Upper lobe of left lung (tissue), 6 donors: ENCODE measurements at regions not wholly inside any gene's neighbourhood (a gene's known extent, or its start where the extent isn't known, plus 50 kb on each side); places are given as distances from the start of the nearest gene placed in this dataset.

Experiments used
- ATAC-seq, 2 donors: fragments of 200-7000 bp; cut with Tn5 transposase; one replicate each; pipeline ENCODE4 v1.9.1; 2022; ENCODE audit warnings: mild to moderate bottlenecking in 2 of 2, moderate library complexity in 2 of 2; ENCODE audit not compliant: low FRiP score in 2 of 2
- DNase-seq, 2 donors: peaks; one replicate each; pipeline ENCODE4 v3.0.0-alpha.2; 2019 to 2020
- H3K27ac ChIP-seq, 4 donors: fragments of 200-600 bp; sonication (generic); one replicate each; pipeline ENCODE4 v1.5.1; 2016 to 2019
- H3K27me3 ChIP-seq, 4 donors: fragments of 200-600 bp; sonication (generic); one replicate each; pipeline ENCODE4 v1.5.1; 2017 to 2019
- H3K36me3 ChIP-seq, 4 donors: fragments of 200-600 bp; sonication (generic); one replicate each; pipeline ENCODE4 v1.5.1; 2016 to 2019
- H3K4me1 ChIP-seq, 4 donors: fragments of 200-600 bp; sonication (generic); one replicate each; pipeline ENCODE4 v1.5.1; 2018 to 2019
- H3K4me3 ChIP-seq, 4 donors: fragments of 200-600 bp; sonication (generic); one replicate each; pipeline ENCODE4 v1.5.1; 2017 to 2019; ENCODE audit warnings: mild to moderate bottlenecking in 2 of 4, moderate library complexity in 1 of 4
- H3K9me3 ChIP-seq, 4 donors: fragments of 200-600 bp; sonication (generic); one replicate each; pipeline ENCODE4 v1.5.1; 2018 to 2019
- EP300 ChIP-seq, 4 donors: sonication (generic); formaldehyde crosslinking; IDR thresholded peaks; one replicate each; pipeline ENCODE4 v1.5.1; 2017; ENCODE audit warnings: antibody characterized with exemption in 4 of 4, control low read depth in 2 of 4
- POLR2A ChIP-seq, 4 donors: fragments of 450-650 bp; IDR thresholded peaks; one replicate each; pipeline ENCODE4 v1.5.1; 2016 to 2017; ENCODE audit warnings: antibody characterized with exemption in 4 of 4, mild to moderate bottlenecking in 2 of 4
- POLR2AphosphoS5 ChIP-seq, 2 donors: sonication (generic); formaldehyde crosslinking; IDR thresholded peaks; one replicate each; pipeline ENCODE4 v1.5.1; 2017; ENCODE audit warnings: antibody characterized with exemption in 2 of 2
- WGBS, 2 donors: methylation state at CpG; one replicate each; pipeline ENCODE4 v1.1.5; 2017 to 2018; 5-methylcytosine and 5-hydroxymethylcytosine counted together
- TF ChIP-seq, protein P1 (sequence below), 6 experiments: fragments of 450-650 bp in 4 of 6; fragments of 200-600 bp in 2 of 6; sonication (generic) in 2 of 6; IDR thresholded peaks; one replicate each; pipeline ENCODE4 v1.5.1; 2016 to 2019; ENCODE audit warnings: antibody characterized with exemption in 6 of 6
- donor health status: DM: no; HTN: no; CAD: no; lungs with moderate emphysema.
- donor health status: DM: no; HTN: yes; CAD: no; lungs with severe emphysema.

GRCh38 chr16:7861891-7862582, 529.4 kb downstream of the RBFOX1 start:
- no peaks in the 10 kb centered on the region for H3K4me1 ChIP-seq
- DNase-seq (no peak), ATAC-seq (no peak)
- H3K27ac ChIP-seq, result no peak overlapping the region
- 74 to 75% methylated on average over 3 of the region's 3 CpGs for WGBS, 2 donors
- H3K27me3 ChIP-seq, result no peaks in the 10 kb centered on the region
- H3K4me3 ChIP-seq, result no peak overlapping the region
- no peaks in the 10 kb centered on the region for H3K36me3 ChIP-seq
- H3K9me3 ChIP-seq, result no peaks in the 10 kb centered on the region
- TF ChIP-seq EP300 (IDR thresholded peaks at IDR 0.05) (no peak), POLR2A (IDR thresholded peaks at IDR 0.05) (no peak), POLR2AphosphoS5 (IDR thresholded peaks at IDR 0.05) (no peak)
- TF ChIP-seq, protein P1, sequence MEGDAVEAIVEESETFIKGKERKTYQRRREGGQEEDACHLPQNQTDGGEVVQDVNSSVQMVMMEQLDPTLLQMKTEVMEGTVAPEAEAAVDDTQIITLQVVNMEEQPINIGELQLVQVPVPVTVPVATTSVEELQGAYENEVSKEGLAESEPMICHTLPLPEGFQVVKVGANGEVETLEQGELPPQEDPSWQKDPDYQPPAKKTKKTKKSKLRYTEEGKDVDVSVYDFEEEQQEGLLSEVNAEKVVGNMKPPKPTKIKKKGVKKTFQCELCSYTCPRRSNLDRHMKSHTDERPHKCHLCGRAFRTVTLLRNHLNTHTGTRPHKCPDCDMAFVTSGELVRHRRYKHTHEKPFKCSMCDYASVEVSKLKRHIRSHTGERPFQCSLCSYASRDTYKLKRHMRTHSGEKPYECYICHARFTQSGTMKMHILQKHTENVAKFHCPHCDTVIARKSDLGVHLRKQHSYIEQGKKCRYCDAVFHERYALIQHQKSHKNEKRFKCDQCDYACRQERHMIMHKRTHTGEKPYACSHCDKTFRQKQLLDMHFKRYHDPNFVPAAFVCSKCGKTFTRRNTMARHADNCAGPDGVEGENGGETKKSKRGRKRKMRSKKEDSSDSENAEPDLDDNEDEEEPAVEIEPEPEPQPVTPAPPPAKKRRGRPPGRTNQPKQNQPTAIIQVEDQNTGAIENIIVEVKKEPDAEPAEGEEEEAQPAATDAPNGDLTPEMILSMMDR (IDR thresholded peaks at IDR 0.05), result no peak

DNA sequence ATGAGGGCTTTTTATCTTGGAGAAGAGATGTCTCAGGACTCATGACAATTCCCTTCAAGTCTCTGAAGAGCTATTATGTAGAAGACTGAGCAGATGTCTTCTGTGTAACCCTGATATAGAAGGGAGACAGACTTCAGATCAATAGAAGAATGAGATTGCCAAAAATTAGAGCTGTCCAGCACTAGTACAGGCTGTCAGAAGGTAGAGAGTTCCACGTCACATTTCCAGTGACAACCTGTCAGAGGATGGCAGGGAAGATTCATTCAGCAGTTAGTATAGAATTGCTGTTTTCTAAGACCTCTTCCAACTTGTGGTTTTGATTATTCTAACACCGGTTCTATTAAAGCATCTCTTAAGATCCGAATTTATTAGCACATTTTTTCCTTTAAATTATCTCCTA, 520.6 kb downstream of the RBFOX1 start:
- DNase-seq (no peak), ATAC-seq (no peak)
- whole genome bisulfite sequencing, 2 donors, result 54 to 63% methylated on average over 3 of the region's 3 CpGs
- TF ChIP-seq EP300 (IDR thresholded peaks at IDR 0.05) (no peak), POLR2A (IDR thresholded peaks at IDR 0.05) (no peak)
- TF ChIP-seq, protein P1 (IDR thresholded peaks at IDR 0.05), result no peak
- H3K4me3 ChIP-seq, result no peak overlapping the region
- H3K9me3 ChIP-seq, result no peaks in the 10 kb centered on the region
- no peaks in the 10 kb centered on the region for H3K4me1 ChIP-seq
- no peaks in the 10 kb centered on the region for H3K27me3 ChIP-seq
- no peaks in the 10 kb centered on the region for H3K36me3 ChIP-seq
- no peak overlapping the region for H3K27ac ChIP-seq

GRCh38 chr16:7849841-7850240, 517.2 kb downstream of the RBFOX1 start:
- ATAC-seq (no peak), DNase-seq (no peak)
- Histone ChIP-seq H3K9me3 (no peaks in the 10 kb centered on the region), H3K27me3 (no peaks in the 10 kb centered on the region), H3K36me3 (no peaks in the 10 kb centered on the region), H3K4me1 (no peaks in the 10 kb centered on the region), H3K27ac (no peak overlapping the region), H3K4me3 (no peak overlapping the region)
- no peak for TF ChIP-seq EP300 (IDR thresholded peaks at IDR 0.05)
- TF ChIP-seq POLR2A (IDR thresholded peaks at IDR 0.05), result no peak
- TF ChIP-seq POLR2AphosphoS5 (IDR thresholded peaks at IDR 0.05), result no peak
- TF ChIP-seq, protein P1 (IDR thresholded peaks at IDR 0.05), result no peak
- WGBS, 2 donors, result 64 to 72% methylated on average over 3 of the region's 3 CpGs

DNA sequence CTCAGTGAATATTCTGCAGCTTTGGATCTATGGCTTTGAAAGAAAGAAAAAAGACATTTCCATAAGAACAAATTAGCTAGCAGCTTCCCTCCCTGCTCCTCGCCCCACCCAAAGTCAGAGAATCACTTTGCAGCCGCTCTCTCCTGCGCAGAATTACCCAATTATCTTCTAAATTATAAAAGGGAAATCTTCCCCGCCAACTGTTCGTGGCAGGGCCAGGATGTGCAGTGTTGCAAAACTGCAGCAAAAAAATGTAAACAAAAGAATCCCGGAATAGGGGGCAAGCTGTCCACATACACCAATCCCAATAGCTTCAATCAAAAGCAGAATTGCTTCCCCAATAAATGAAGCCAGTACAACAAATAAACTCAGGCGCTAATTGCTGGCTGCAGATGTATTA, 510.6 kb downstream of the RBFOX1 start:
- no peak for TF ChIP-seq POLR2AphosphoS5 (IDR thresholded peaks at IDR 0.05)
- TF ChIP-seq, protein P1 (IDR thresholded peaks at IDR 0.05), result no peak
- TF ChIP-seq POLR2A (IDR thresholded peaks at IDR 0.05), result no peak
- no peak for TF ChIP-seq EP300 (IDR thresholded peaks at IDR 0.05)
- ATAC-seq (no peak), DNase-seq (no peak)
- no peaks in the 10 kb centered on the region for H3K36me3 ChIP-seq
- H3K27me3 ChIP-seq, result no peaks in the 10 kb centered on the region
- 53 to 61% methylated on average over 7 of the region's 7 CpGs for WGBS, 2 donors
- H3K4me3 ChIP-seq, result no peak overlapping the region
- no peaks in the 10 kb centered on the region for H3K4me1 ChIP-seq
- H3K27ac ChIP-seq, result no peak overlapping the region
- H3K9me3 ChIP-seq, result no peaks in the 10 kb centered on the region

DNA sequence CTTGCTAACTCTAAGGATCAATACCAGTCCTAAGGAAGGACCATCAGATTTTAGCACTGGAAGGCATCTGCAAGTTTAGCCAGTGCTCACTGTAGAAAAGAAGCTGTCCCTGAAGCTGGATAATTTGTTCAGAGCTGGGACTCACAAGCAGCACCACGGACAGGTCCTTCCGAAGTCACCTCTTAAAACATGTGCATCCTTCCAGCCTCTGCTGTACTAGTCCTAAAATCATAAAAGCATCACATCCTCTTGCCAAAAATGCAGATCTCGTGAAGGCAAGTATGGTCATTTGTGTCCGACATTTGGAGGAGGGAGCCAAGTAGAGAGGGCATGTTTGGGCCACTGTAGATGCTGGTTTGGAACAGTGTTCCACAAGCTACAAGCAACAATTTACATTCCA, 506.9 kb downstream of the RBFOX1 start:
- Histone ChIP-seq H3K27me3 (no peaks in the 10 kb centered on the region), H3K4me3 (no peak overlapping the region), H3K27ac (no peak overlapping the region), H3K36me3 (no peaks in the 10 kb centered on the region), H3K9me3 (no peaks in the 10 kb centered on the region), H3K4me1 (no peaks in the 10 kb centered on the region)
- WGBS, 2 donors, result 66 to 72% methylated on average over 4 of the region's 4 CpGs
- DNase-seq (no peak), ATAC-seq (no peak)
- TF ChIP-seq POLR2AphosphoS5 (IDR thresholded peaks at IDR 0.05), result no peak
- TF ChIP-seq POLR2A (IDR thresholded peaks at IDR 0.05), result no peak
- TF ChIP-seq EP300 (IDR thresholded peaks at IDR 0.05), result no peak
- TF ChIP-seq, protein P1 (IDR thresholded peaks at IDR 0.05), result no peak
